Epithelial cell of esophagus (primary cell): ENCODE measurements at regions not wholly inside any gene's neighbourhood (a gene's known extent, or its start where the extent isn't known, plus 50 kb on each side); places are given as distances from the start of the nearest gene placed in this dataset.

Source experiments
- DNase-seq: peaks from one replicate; pipeline ENCODE4 v3.0.0; 2010; ENCODE audit warnings: low read depth
- H3K4me3 ChIP-seq: 2 replicates; pipeline ENCODE4 v1.5.1; 2011; ENCODE audit warnings: mild to moderate bottlenecking, low read length, control low read depth
- TF ChIP-seq, protein P1 (sequence below): IDR thresholded peaks from 2 replicates; pipeline ENCODE4 v1.5.1; 2011; ENCODE audit warnings: low read depth, mild to moderate bottlenecking, low read length, control low read depth, inconsistent platforms; ENCODE audit not compliant: insufficient read depth; ENCODE audit errors: missing control alignments

DNA sequence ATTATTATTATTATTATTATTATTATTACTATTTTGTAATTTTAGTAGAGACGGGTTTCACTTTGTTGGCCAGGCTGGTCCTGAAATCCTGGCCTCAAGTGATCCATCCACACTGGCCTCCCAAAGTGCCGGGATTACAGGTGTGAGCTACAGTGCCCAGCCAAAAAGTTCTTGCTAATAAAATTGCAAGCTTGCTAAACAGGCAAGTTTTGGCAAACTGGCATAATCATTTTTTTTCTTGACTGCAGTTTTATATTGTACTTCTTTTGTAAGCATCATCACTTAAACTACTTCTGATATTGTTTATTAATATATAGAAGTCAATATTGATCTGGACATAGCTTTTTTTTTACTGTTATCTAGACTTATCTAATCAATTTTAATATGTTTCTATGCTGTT lies 536.4 kb downstream of the LRFN5 start:
- DNase-seq, result no peak
- TF ChIP-seq, protein P1, sequence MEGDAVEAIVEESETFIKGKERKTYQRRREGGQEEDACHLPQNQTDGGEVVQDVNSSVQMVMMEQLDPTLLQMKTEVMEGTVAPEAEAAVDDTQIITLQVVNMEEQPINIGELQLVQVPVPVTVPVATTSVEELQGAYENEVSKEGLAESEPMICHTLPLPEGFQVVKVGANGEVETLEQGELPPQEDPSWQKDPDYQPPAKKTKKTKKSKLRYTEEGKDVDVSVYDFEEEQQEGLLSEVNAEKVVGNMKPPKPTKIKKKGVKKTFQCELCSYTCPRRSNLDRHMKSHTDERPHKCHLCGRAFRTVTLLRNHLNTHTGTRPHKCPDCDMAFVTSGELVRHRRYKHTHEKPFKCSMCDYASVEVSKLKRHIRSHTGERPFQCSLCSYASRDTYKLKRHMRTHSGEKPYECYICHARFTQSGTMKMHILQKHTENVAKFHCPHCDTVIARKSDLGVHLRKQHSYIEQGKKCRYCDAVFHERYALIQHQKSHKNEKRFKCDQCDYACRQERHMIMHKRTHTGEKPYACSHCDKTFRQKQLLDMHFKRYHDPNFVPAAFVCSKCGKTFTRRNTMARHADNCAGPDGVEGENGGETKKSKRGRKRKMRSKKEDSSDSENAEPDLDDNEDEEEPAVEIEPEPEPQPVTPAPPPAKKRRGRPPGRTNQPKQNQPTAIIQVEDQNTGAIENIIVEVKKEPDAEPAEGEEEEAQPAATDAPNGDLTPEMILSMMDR, result no peak
- H3K4me3 ChIP-seq, result no peak overlapping the region

DNA sequence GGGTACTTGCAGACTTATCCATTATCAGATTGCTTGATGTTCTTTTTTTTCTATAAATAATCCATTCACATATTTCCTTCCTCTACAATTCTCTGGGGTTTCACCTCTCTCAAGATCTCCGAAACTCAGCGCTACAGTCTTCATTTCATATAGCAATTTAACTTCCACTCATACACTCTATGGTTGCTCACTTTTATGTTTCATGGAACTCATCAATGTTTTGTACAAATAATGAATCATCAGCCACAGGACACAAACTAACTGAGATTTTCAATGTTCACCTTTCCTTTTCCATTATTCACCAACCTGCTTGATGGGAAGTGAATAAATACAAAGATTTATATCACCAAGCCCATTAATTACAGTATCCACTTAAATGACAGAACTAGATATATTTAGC lies 534.7 kb downstream of the LRFN5 start:
- H3K4me3 ChIP-seq, result no peak overlapping the region
- TF ChIP-seq, protein P1, result no peak
- peak; percentile 41 for DNase-seq

DNA sequence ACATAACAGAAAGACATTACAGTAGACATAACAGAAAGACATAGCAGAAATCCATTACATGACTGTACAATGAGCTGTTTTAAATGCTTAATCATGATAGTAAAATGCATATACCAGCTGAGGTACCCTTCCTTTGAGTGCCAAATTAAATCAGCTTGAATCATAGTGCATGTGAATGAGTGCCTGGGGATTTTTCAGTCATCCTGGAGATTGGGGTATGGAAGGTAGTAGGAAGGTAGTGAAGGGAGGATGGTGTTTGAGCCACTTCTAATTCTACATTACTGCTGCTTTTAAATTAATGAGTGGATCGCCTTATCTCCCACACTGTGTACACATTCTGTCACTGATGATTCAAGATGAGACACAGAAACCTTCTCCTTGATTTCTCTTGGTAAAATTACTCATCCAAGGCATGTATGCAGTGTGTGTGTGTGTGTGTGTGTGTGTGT lies 534.2 kb downstream of the LRFN5 start:
- no peak overlapping the region for H3K4me3 ChIP-seq
- TF ChIP-seq, protein P1, result no peak
- DNase-seq, result peak; percentile 89

DNA sequence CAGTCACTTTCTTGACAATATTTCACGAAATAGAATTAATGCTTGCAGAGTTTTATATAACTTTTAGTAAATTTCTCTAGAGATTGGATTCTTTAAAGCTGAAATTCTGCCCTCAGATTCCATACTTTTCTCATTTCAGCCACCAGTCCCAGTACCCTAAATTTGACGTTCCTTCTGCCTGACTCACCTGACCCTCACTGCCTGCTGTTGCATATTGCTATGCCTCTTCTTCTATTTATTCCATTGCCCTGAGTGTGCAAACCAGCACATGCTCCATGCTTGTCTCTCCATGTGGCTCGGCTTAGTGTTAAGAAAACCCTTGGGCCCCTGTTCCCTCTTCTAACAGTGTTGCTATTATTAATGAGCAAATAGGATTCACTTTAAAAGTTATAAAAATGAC lies 533.3 kb downstream of the LRFN5 start:
- H3K4me3 ChIP-seq, result no peak overlapping the region
- TF ChIP-seq, protein P1, result no peak
- peak; percentile 7 for DNase-seq

GRCh38 chr14:42138406-42138805 lies 531.7 kb downstream of the LRFN5 start:
- H3K4me3 ChIP-seq, result no peak overlapping the region
- peak; percentile 10 for DNase-seq
- TF ChIP-seq, protein P1, result no peak

GRCh38 chr14:42130815-42131214 lies 524.1 kb downstream of the LRFN5 start:
- peak; percentile 44 for DNase-seq
- no peak overlapping the region for H3K4me3 ChIP-seq
- TF ChIP-seq, protein P1, result no peak

- H3K4me3 ChIP-seq, result no peak overlapping the region
- TF ChIP-seq, protein P1, result no peak
- DNase-seq, result no peak
Measured at GRCh38 chr14:42123526-42123925, 516.9 kb downstream of the LRFN5 start.
